SK-N-SH treated with all-trans-retinoic acid at 6 μM for 48 hours (cell line): ENCODE measurements at regions not wholly inside any gene's neighbourhood (a gene's known extent, or its start where the extent isn't known, plus 50 kb on each side); places are given as distances from the start of the nearest gene placed in this dataset.

Source experiments
- ATAC-seq: fragments of 200-7000 bp; cut with Tn5 transposase; 3 replicates; pipeline ENCODE4 v1.9.1; 2020; ENCODE audit warnings: mild to moderate bottlenecking, moderate library complexity
- BACH2 ChIP-seq: fragments of 250-450 bp; sonication (Bioruptor Pico); IDR thresholded peaks from 2 replicates; pipeline ENCODE4 v1.9.0; 2021; ENCODE audit warnings: mild to moderate bottlenecking, borderline replicate concordance
- CSDC2 ChIP-seq: fragments of 250-450 bp; sonication (Bioruptor Pico); IDR thresholded peaks from 2 replicates; pipeline ENCODE4 v1.5.0; 2020; ENCODE audit warnings: mild to moderate bottlenecking, moderate library complexity
- ESRRG ChIP-seq: fragments of 250-450 bp; sonication (Bioruptor Pico); IDR thresholded peaks from 2 replicates; pipeline ENCODE4 v1.6.1; 2021; ENCODE audit warnings: mild to moderate bottlenecking
- GLIS3 ChIP-seq: fragments of 250-450 bp; sonication (Bioruptor Pico); IDR thresholded peaks from 2 replicates; pipeline ENCODE4 v1.5.0; 2020; ENCODE audit warnings: mild to moderate bottlenecking, moderate library complexity
- OSR1 ChIP-seq: fragments of 250-450 bp; sonication (Bioruptor Pico); IDR thresholded peaks from 2 replicates; pipeline ENCODE4 v1.8.0; 2022; ENCODE audit warnings: moderate library complexity, mild to moderate bottlenecking, inconsistent platforms
- PPARA ChIP-seq: fragments of 250-450 bp; sonication (Bioruptor Pico); IDR thresholded peaks from 2 replicates; pipeline ENCODE4 v1.5.0; 2020; ENCODE audit warnings: mild to moderate bottlenecking, borderline replicate concordance
- RARB ChIP-seq: fragments of 250-450 bp; sonication (Bioruptor Pico); IDR thresholded peaks from 2 replicates; pipeline ENCODE4 v1.8.0; 2021; ENCODE audit warnings: mild to moderate bottlenecking, moderate library complexity
- SNAI2 ChIP-seq: fragments of 250-450 bp; sonication (Bioruptor Pico); IDR thresholded peaks from 2 replicates; pipeline ENCODE4 v1.5.0; 2020; ENCODE audit warnings: mild to moderate bottlenecking, moderate library complexity
- TCF4 ChIP-seq: fragments of 250-450 bp; sonication (Bioruptor Pico); IDR thresholded peaks from 2 replicates; pipeline ENCODE4 v1.8.0; 2021; ENCODE audit warnings: mild to moderate bottlenecking, moderate library complexity, borderline replicate concordance
- TOX ChIP-seq: fragments of 250-450 bp; sonication (Bioruptor Pico); IDR thresholded peaks from 2 replicates; pipeline ENCODE4 v1.8.0; 2021; ENCODE audit warnings: mild to moderate bottlenecking, moderate library complexity, borderline replicate concordance
- ZC3H10 ChIP-seq: fragments of 250-450 bp; sonication (Bioruptor Pico); IDR thresholded peaks from 2 replicates; pipeline ENCODE4 v1.5.1; 2021; ENCODE audit warnings: mild to moderate bottlenecking, moderate library complexity
- ZFP3 ChIP-seq: fragments of 250-450 bp; sonication (Bioruptor Pico); IDR thresholded peaks from 2 replicates; pipeline ENCODE4 v1.5.0; 2020; ENCODE audit warnings: mild to moderate bottlenecking, moderate library complexity
- ZFP30 ChIP-seq: fragments of 450-650 bp; formaldehyde crosslinking; IDR thresholded peaks from 2 replicates; pipeline ENCODE4 v1.5.0; 2022; ENCODE audit warnings: mild to moderate bottlenecking, moderate library complexity
- ZNF565 ChIP-seq: fragments of 450-650 bp; formaldehyde crosslinking; conservative IDR thresholded peaks from 2 replicates; pipeline ENCODE4 v1.5.0; 2020; ENCODE audit warnings: low read depth, mild to moderate bottlenecking, moderate library complexity
- TF ChIP-seq, protein P1 (sequence below): fragments of 250-450 bp; sonication (Bioruptor Pico); IDR thresholded peaks from 2 replicates; pipeline ENCODE4 v1.5.0; 2020; ENCODE audit warnings: mild to moderate bottlenecking, moderate library complexity
- TF ChIP-seq, protein P2 (sequence below): fragments of 250-450 bp; sonication (Bioruptor Pico); IDR thresholded peaks from 2 replicates; pipeline ENCODE4 v1.8.0; 2020; ENCODE audit warnings: mild to moderate bottlenecking, moderate library complexity, borderline replicate concordance
- TF ChIP-seq, protein P3 (sequence below): fragments of 250-450 bp; sonication (Bioruptor Pico); IDR thresholded peaks from 2 replicates; pipeline ENCODE4 v1.5.1; 2020; ENCODE audit warnings: low read depth, mild to moderate bottlenecking, moderate library complexity
- TF ChIP-seq, protein P4 (sequence below): fragments of 250-450 bp; sonication (Bioruptor Pico); IDR thresholded peaks from 2 replicates; pipeline ENCODE4 v1.5.1; 2021; ENCODE audit warnings: mild to moderate bottlenecking, moderate library complexity
- TF ChIP-seq, protein P5 (sequence below): fragments of 250-450 bp; sonication (Bioruptor Pico); IDR thresholded peaks from 2 replicates; pipeline ENCODE4 v1.8.0; 2021; ENCODE audit warnings: low read depth, mild to moderate bottlenecking, moderate library complexity, borderline replicate concordance

DNA sequence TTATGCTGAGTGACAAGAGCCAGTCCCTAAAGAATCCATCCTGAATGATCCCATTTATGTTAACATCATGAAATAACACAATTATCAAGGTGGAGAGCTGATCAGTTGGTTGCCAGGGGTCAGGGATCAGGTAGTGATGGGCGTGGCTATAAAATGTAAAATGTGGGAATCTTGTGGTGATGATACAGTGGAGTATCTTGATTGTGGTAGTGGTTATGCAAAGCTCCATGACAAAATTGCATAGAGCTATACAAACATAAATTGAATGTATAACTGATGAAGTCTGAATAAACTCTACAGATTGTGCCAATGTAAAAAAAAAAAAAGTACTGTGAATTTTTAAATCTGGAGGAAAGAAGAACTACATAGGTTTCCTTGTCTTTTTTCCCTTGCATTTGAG lies 104.6 kb upstream of the SPATA31C2 start:
- no peak for ATAC-seq

DNA sequence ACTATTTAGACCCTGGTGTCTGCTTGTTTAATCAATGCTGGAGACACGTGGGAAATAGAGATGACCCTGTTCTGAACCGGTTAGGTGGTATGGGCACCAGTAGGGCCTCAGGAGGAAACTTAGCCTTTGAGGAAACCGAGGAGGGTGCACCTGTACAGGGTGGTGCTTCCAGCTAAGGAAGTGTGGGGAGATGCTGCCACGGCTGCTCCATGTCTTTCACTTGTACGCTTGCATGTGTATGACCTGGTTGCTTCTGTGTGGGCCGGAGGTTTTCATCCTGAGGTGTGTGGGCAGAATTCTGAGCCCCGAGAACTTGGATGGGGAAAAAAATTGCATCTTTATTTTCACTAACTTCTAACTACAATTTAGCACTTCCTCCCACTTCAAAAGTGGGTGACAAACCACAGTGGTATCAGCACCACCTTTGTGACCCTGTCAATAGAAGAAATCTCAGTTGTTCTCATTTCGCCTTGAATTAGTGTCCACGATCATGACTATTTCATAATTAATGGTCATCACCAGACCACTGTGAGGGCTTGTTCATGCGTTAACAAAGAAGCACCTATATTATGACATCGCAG lies 99.8 kb upstream of the SPATA31C2 start:
- ATAC-seq, result no peak

More for the DNA sequence above, 104.6 kb upstream of the SPATA31C2 start:
- TF ChIP-seq TCF4 (CRISPR knock-in tag) (no peak), CSDC2 (CRISPR knock-in tag) (no peak), ZNF565 (CRISPR knock-in tag) (no peak), ZFP3 (no peak), GLIS3 (CRISPR knock-in tag) (no peak), SNAI2 (CRISPR knock-in tag) (no peak), RARB (CRISPR knock-in tag) (no peak), PPARA (CRISPR knock-in tag) (no peak), ZFP30 (CRISPR knock-in tag) (no peak), ZC3H10 (no peak), ESRRG (CRISPR knock-in tag) (no peak)
- TF ChIP-seq, protein P1, sequence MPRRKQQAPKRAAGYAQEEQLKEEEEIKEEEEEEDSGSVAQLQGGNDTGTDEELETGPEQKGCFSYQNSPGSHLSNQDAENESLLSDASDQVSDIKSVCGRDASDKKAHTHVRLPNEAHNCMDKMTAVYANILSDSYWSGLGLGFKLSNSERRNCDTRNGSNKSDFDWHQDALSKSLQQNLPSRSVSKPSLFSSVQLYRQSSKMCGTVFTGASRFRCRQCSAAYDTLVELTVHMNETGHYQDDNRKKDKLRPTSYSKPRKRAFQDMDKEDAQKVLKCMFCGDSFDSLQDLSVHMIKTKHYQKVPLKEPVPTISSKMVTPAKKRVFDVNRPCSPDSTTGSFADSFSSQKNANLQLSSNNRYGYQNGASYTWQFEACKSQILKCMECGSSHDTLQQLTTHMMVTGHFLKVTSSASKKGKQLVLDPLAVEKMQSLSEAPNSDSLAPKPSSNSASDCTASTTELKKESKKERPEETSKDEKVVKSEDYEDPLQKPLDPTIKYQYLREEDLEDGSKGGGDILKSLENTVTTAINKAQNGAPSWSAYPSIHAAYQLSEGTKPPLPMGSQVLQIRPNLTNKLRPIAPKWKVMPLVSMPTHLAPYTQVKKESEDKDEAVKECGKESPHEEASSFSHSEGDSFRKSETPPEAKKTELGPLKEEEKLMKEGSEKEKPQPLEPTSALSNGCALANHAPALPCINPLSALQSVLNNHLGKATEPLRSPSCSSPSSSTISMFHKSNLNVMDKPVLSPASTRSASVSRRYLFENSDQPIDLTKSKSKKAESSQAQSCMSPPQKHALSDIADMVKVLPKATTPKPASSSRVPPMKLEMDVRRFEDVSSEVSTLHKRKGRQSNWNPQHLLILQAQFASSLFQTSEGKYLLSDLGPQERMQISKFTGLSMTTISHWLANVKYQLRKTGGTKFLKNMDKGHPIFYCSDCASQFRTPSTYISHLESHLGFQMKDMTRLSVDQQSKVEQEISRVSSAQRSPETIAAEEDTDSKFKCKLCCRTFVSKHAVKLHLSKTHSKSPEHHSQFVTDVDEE (CRISPR knock-in tag), result no peak
- TF ChIP-seq, protein P2, sequence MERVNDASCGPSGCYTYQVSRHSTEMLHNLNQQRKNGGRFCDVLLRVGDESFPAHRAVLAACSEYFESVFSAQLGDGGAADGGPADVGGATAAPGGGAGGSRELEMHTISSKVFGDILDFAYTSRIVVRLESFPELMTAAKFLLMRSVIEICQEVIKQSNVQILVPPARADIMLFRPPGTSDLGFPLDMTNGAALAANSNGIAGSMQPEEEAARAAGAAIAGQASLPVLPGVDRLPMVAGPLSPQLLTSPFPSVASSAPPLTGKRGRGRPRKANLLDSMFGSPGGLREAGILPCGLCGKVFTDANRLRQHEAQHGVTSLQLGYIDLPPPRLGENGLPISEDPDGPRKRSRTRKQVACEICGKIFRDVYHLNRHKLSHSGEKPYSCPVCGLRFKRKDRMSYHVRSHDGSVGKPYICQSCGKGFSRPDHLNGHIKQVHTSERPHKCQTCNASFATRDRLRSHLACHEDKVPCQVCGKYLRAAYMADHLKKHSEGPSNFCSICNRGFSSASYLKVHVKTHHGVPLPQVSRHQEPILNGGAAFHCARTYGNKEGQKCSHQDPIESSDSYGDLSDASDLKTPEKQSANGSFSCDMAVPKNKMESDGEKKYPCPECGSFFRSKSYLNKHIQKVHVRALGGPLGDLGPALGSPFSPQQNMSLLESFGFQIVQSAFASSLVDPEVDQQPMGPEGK (CRISPR knock-in tag), result no peak
- TF ChIP-seq, protein P3, sequence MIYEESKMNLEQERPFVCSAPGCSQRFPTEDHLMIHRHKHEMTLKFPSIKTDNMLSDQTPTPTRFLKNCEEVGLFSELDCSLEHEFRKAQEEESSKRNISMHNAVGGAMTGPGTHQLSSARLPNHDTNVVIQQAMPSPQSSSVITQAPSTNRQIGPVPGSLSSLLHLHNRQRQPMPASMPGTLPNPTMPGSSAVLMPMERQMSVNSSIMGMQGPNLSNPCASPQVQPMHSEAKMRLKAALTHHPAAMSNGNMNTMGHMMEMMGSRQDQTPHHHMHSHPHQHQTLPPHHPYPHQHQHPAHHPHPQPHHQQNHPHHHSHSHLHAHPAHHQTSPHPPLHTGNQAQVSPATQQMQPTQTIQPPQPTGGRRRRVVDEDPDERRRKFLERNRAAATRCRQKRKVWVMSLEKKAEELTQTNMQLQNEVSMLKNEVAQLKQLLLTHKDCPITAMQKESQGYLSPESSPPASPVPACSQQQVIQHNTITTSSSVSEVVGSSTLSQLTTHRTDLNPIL (CRISPR knock-in tag), result no peak
- TF ChIP-seq, protein P4, sequence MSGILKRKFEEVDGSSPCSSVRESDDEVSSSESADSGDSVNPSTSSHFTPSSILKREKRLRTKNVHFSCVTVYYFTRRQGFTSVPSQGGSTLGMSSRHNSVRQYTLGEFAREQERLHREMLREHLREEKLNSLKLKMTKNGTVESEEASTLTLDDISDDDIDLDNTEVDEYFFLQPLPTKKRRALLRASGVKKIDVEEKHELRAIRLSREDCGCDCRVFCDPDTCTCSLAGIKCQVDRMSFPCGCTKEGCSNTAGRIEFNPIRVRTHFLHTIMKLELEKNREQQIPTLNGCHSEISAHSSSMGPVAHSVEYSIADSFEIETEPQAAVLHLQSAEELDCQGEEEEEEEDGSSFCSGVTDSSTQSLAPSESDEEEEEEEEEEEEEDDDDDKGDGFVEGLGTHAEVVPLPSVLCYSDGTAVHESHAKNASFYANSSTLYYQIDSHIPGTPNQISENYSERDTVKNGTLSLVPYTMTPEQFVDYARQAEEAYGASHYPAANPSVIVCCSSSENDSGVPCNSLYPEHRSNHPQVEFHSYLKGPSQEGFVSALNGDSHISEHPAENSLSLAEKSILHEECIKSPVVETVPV, result no peak

More for the DNA sequence above, 99.8 kb upstream of the SPATA31C2 start:
- TF ChIP-seq RARB (CRISPR knock-in tag) (no peak), BACH2 (CRISPR knock-in tag) (no peak), TOX (CRISPR knock-in tag) (no peak), ZFP30 (CRISPR knock-in tag) (no peak), OSR1 (no peak), TCF4 (CRISPR knock-in tag) (no peak), ZC3H10 (no peak), ZFP3 (no peak), ZNF565 (CRISPR knock-in tag) (no peak)
- TF ChIP-seq, protein P3 (CRISPR knock-in tag), result no peak
- TF ChIP-seq, protein P4, result no peak
- TF ChIP-seq, protein P2 (CRISPR knock-in tag), result no peak
- TF ChIP-seq, protein P5, sequence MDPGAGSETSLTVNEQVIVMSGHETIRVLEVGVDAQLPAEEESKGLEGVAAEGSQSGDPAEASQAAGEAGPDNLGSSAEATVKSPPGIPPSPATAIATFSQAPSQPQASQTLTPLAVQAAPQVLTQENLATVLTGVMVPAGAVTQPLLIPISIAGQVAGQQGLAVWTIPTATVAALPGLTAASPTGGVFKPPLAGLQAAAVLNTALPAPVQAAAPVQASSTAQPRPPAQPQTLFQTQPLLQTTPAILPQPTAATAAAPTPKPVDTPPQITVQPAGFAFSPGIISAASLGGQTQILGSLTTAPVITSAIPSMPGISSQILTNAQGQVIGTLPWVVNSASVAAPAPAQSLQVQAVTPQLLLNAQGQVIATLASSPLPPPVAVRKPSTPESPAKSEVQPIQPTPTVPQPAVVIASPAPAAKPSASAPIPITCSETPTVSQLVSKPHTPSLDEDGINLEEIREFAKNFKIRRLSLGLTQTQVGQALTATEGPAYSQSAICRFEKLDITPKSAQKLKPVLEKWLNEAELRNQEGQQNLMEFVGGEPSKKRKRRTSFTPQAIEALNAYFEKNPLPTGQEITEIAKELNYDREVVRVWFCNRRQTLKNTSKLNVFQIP, result no peak
- TF ChIP-seq, all 23 proteins: peak for 0
